Osteoblast (primary cell): ENCODE measurements at regions not wholly inside any gene's neighbourhood (a gene's known extent, or its start where the extent isn't known, plus 50 kb on each side); places are given as distances from the start of the nearest gene placed in this dataset.

ENCODE experiments used
- DNase-seq: peaks from one replicate; pipeline ENCODE4 v3.0.0; 2011; ENCODE audit warnings: low spot score, mixed read lengths; ENCODE audit not compliant: insufficient read length; ENCODE audit errors: missing footprints
- H2AFZ ChIP-seq: 2 replicates; pipeline ENCODE4 v1.6.0; 2011; ENCODE audit warnings: mild to moderate bottlenecking, low read length
- H3K27ac ChIP-seq: 2 replicates; pipeline ENCODE4 v1.5.1; 2011; ENCODE audit warnings: mild to moderate bottlenecking, low read depth, low read length, moderate library complexity
- H3K27me3 ChIP-seq: 2 replicates; pipeline ENCODE4 v1.6.0; 2012; ENCODE audit warnings: mild to moderate bottlenecking, control low read depth, inconsistent platforms, low read length, moderate library complexity; ENCODE audit not compliant: insufficient read depth
- H3K36me3 ChIP-seq: 2 replicates; pipeline ENCODE4 v1.5.1; 2011; ENCODE audit warnings: mild to moderate bottlenecking, low read length, control low read depth, moderate library complexity; ENCODE audit not compliant: insufficient read depth
- H3K4me1 ChIP-seq: 2 replicates; pipeline ENCODE4 v1.5.1; 2011; ENCODE audit warnings: mild to moderate bottlenecking, low read length, control low read depth, moderate library complexity; ENCODE audit not compliant: insufficient read depth
- H3K4me2 ChIP-seq: 2 replicates; pipeline ENCODE4 v1.6.0; 2011; ENCODE audit warnings: mild to moderate bottlenecking, low read length; ENCODE audit not compliant: insufficient read depth
- H3K4me3 ChIP-seq: fragments of 200-600 bp; sonication (generic); 3 replicates; pipeline ENCODE4 v1.5.1; 2012; ENCODE audit warnings: mild to moderate bottlenecking, low read length, inconsistent platforms; ENCODE audit not compliant: insufficient read depth
- H3K79me2 ChIP-seq: 2 replicates; pipeline ENCODE4 v1.6.0; 2012; ENCODE audit warnings: mild to moderate bottlenecking, low read length, control low read depth, inconsistent platforms; ENCODE audit not compliant: insufficient read depth
- H3K9me3 ChIP-seq: 2 replicates; pipeline ENCODE4 v1.5.1; 2011; ENCODE audit warnings: low read depth, low read length, control low read depth
- H4K20me1 ChIP-seq: 2 replicates; pipeline ENCODE4 v1.6.0; 2012; ENCODE audit warnings: mild to moderate bottlenecking, low read length, control low read depth; ENCODE audit not compliant: insufficient read depth
- TF ChIP-seq, protein P1 (sequence below): IDR thresholded peaks from 2 replicates; pipeline ENCODE4 v1.5.1; 2011; ENCODE audit warnings: mild to moderate bottlenecking, low read depth, low read length, moderate library complexity; ENCODE audit errors: extremely low read depth

- Histone ChIP-seq H3K4me2 (no peak overlapping the region), H3K36me3 (no peaks in the 10 kb centered on the region), H3K4me1 (peaks cover 4% of the 10 kb centered on the region), H4K20me1 (no peaks in the 10 kb centered on the region), H3K27me3 (peaks cover 53% of the 10 kb centered on the region), H3K79me2 (no peaks in the 10 kb centered on the region), H2AFZ (no peak overlapping the region), H3K4me3 (no peak overlapping the region), H3K27ac (no peak overlapping the region), H3K9me3 (no peaks in the 10 kb centered on the region)
- TF ChIP-seq, protein P1, sequence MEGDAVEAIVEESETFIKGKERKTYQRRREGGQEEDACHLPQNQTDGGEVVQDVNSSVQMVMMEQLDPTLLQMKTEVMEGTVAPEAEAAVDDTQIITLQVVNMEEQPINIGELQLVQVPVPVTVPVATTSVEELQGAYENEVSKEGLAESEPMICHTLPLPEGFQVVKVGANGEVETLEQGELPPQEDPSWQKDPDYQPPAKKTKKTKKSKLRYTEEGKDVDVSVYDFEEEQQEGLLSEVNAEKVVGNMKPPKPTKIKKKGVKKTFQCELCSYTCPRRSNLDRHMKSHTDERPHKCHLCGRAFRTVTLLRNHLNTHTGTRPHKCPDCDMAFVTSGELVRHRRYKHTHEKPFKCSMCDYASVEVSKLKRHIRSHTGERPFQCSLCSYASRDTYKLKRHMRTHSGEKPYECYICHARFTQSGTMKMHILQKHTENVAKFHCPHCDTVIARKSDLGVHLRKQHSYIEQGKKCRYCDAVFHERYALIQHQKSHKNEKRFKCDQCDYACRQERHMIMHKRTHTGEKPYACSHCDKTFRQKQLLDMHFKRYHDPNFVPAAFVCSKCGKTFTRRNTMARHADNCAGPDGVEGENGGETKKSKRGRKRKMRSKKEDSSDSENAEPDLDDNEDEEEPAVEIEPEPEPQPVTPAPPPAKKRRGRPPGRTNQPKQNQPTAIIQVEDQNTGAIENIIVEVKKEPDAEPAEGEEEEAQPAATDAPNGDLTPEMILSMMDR, result no peak
- DNase-seq, result no peak
Observed at GRCh38 chr10:113225903-113226302, 275.9 kb downstream of the TCF7L2 start.

GRCh38 chr10:113226399-113226798 lies 276.4 kb downstream of the TCF7L2 start:
- Histone ChIP-seq H3K27ac (no peak overlapping the region), H3K27me3 (peaks cover 49% of the 10 kb centered on the region), H3K4me3 (no peak overlapping the region), H2AFZ (no peak overlapping the region), H4K20me1 (no peaks in the 10 kb centered on the region), H3K4me1 (peaks cover 4% of the 10 kb centered on the region), H3K4me2 (no peak overlapping the region), H3K9me3 (no peaks in the 10 kb centered on the region), H3K79me2 (no peaks in the 10 kb centered on the region), H3K36me3 (no peaks in the 10 kb centered on the region)
- TF ChIP-seq, protein P1, result no peak
- no peak for DNase-seq

DNA sequence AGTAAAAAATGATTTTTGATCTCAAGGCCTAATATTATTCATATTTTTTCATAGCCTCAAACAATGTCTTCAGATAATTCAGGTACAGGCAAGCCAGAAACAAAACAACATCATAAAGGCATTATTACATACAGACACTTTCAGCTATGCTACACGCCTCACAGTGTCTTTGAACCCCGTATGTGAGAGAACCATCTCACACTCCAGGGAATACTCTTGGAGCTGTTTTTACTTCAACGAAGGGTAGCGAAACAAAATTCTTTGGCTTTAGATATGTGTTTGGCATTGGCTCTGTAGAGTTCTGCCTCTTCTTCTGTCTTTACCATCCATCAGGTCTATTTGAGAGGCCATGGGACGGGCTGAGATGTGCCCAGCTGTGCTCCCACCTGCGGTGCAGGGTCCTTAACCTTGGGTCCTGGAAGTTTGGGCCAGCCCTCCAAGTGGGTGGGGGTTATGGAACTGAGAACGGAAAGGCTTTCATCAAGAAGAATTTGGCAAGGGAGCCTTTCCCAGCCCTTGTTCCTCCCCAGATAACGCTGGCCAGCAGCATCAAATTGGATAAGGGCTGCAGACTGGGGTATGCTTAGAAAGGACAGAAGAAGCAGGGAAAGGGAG lies 276.9 kb downstream of the TCF7L2 start:
- no peak overlapping the region for H3K4me2 ChIP-seq
- H2AFZ ChIP-seq, result no peak overlapping the region
- no peaks in the 10 kb centered on the region for H4K20me1 ChIP-seq
- TF ChIP-seq, protein P1, result no peak
- H3K4me3 ChIP-seq, result no peak overlapping the region
- no peak overlapping the region for H3K27ac ChIP-seq
- DNase-seq, result no peak
- peaks cover 46% of the 10 kb centered on the region for H3K27me3 ChIP-seq
- H3K4me1 ChIP-seq, result peaks cover 4% of the 10 kb centered on the region
- no peaks in the 10 kb centered on the region for H3K79me2 ChIP-seq
- no peaks in the 10 kb centered on the region for H3K36me3 ChIP-seq
- H3K9me3 ChIP-seq, result no peaks in the 10 kb centered on the region

GRCh38 chr10:113228530-113228929 lies 278.5 kb downstream of the TCF7L2 start:
- DNase-seq, result no peak
- TF ChIP-seq, protein P1, result no peak
- no peaks in the 10 kb centered on the region for H4K20me1 ChIP-seq
- no peak overlapping the region for H3K27ac ChIP-seq
- H2AFZ ChIP-seq, result no peak overlapping the region
- peaks cover 4% of the 10 kb centered on the region for H3K4me1 ChIP-seq
- H3K36me3 ChIP-seq, result no peaks in the 10 kb centered on the region
- peaks cover 47% of the 10 kb centered on the region for H3K27me3 ChIP-seq
- no peaks in the 10 kb centered on the region for H3K79me2 ChIP-seq
- peak overlapping the region; percentile 47 for H3K4me2 ChIP-seq
- no peaks in the 10 kb centered on the region for H3K9me3 ChIP-seq
- no peak overlapping the region for H3K4me3 ChIP-seq
